Stimulated activated CD4-positive, alpha-beta T cell treated with anti-CD3 and anti-CD28 coated beads, Interleukin-1b, Interleukin-23, amount 100 ng/mL, for 24 hours (primary cell): ENCODE measurements at regions not wholly inside any gene's neighbourhood (a gene's known extent, or its start where the extent isn't known, plus 50 kb on each side); places are given as distances from the start of the nearest gene placed in this dataset.
"Not testable (repeated sequence)": the region's sequence is repeated elsewhere in the genome, so short reads cannot be mapped to it uniquely, and the experiment has no call there.

Source experiments
- DNase-seq, 4 experiments: peaks; one replicate each; pipeline ENCODE4 v3.0.0-alpha.2; 2020; ENCODE audit warnings: low read depth in 4 of 4, low spot score in 1 of 4

- DNase-seq = no peak
Measured at GRCh38 chr5:124894541-124894940, 148.1 kb upstream of the ZNF608 start.

- DNase-seq = no peak
Measured at GRCh38 chr5:124895236-124895635, 148.8 kb upstream of the ZNF608 start.

- DNase-seq = no peak
Measured at GRCh38 chr5:124901081-124901480, 154.6 kb upstream of the ZNF608 start.

GRCh38 chr5:124902097-124902821, 155.8 kb upstream of the ZNF608 start:
- DNase-seq = no peak

- no peak for DNase-seq
Measured at GRCh38 chr5:124905256-124906130, 159.1 kb upstream of the ZNF608 start.

GRCh38 chr5:124906339-124907097, 160.1 kb upstream of the ZNF608 start:
- DNase-seq = no peak

GRCh38 chr5:124907098-124907644, 160.7 kb upstream of the ZNF608 start:
- DNase-seq = no peak

GRCh38 chr5:124908581-124909451, 162.4 kb upstream of the ZNF608 start:
- no peak for DNase-seq

GRCh38 chr5:124909734-124910133, 163.3 kb upstream of the ZNF608 start:
- DNase-seq = no peak

- no peak for DNase-seq
Measured at GRCh38 chr5:124910354-124911016, 164.0 kb upstream of the ZNF608 start.

- no peak for DNase-seq
Measured at GRCh38 chr5:124912638-124913328, 166.3 kb upstream of the ZNF608 start.

- no peak for DNase-seq
Measured at GRCh38 chr5:124913329-124913653, 166.9 kb upstream of the ZNF608 start.

- not testable (repeated sequence) for DNase-seq
Measured at GRCh38 chr5:124916313-124916712, 169.9 kb upstream of the ZNF608 start.

- DNase-seq = no peak
Measured at GRCh38 chr5:124918618-124919017, 172.2 kb upstream of the ZNF608 start.

GRCh38 chr5:124919076-124919475, 172.6 kb upstream of the ZNF608 start:
- DNase-seq = no peak

- DNase-seq = no peak
Measured at GRCh38 chr5:124919747-124920525, 173.5 kb upstream of the ZNF608 start.

- DNase-seq = no peak
Measured at GRCh38 chr5:124920909-124921666, 174.6 kb upstream of the ZNF608 start.

- DNase-seq = no peak
Measured at GRCh38 chr5:124921694-124922093, 175.3 kb upstream of the ZNF608 start.
